Stimulated activated memory B cell treated with anti-CD40 and anti-IgM and Interleukin-4, amounts not matched to agents 10 μg/mL and 1 μg/mL and 100 μg/mL, for 72 hours (primary cell): ENCODE measurements at regions not wholly inside any gene's neighbourhood (a gene's known extent, or its start where the extent isn't known, plus 50 kb on each side); places are given as distances from the start of the nearest gene placed in this dataset.
A peak's percentile ranks its signal among the peaks of the same experiment; 100 is the strongest.

Experiments used
- ATAC-seq: fragments of 150-1000 bp; cut with Tn5 transposase; 2 replicates; pipeline ENCODE4 v1.10.0; 2021
- H3K27ac Mint-ChIP-seq: one replicate; pipeline ENCODE4 v1.8.0; 2022; ENCODE audit warnings: mild to moderate bottlenecking, mixed read lengths
- H3K27me3 Mint-ChIP-seq: one replicate; pipeline ENCODE4 v1.8.0; 2022; ENCODE audit warnings: mixed read lengths
- H3K36me3 Mint-ChIP-seq: one replicate; pipeline ENCODE4 v1.8.0; 2022; ENCODE audit warnings: mixed read lengths
- H3K4me1 Mint-ChIP-seq: one replicate; pipeline ENCODE4 v1.8.0; 2022; ENCODE audit warnings: mixed read lengths
- H3K4me3 Mint-ChIP-seq: one replicate; pipeline ENCODE4 v1.8.0; 2022; ENCODE audit warnings: mild to moderate bottlenecking, moderate library complexity, mixed read lengths
- H3K9me3 Mint-ChIP-seq: one replicate; pipeline ENCODE4 v1.8.0; 2022; ENCODE audit warnings: mixed read lengths

DNA sequence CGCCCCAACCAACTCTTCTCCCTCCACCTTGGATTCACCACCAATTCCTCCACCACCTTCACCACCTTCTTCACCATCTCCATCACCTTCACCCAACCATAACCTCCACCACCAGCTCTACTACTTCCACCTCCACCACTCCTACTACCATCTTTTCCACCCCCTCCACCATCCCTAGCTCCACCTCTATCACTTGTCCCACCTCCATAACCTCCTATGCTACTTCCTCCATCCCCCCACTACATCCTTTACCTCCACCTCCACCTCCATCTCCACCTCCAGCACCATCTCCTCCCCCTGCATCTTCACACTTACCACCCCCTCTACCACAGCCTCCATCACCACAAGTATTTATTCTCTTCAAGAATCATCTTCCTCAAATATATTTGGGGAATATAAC is 254.9 kb upstream of the EGLN3 start:
- H3K4me3 Mint-ChIP-seq: no peak overlapping the region
- no peak overlapping the region for H3K27ac Mint-ChIP-seq
- H3K36me3 Mint-ChIP-seq: no peaks in the 10 kb centered on the region
- H3K4me1 Mint-ChIP-seq: no peaks in the 10 kb centered on the region
- ATAC-seq: no peak
- H3K27me3 Mint-ChIP-seq: no peaks in the 10 kb centered on the region
- peaks cover 13% of the 10 kb centered on the region for H3K9me3 Mint-ChIP-seq

- no peak overlapping the region for H3K4me3 Mint-ChIP-seq
- H3K9me3 Mint-ChIP-seq: peaks cover 13% of the 10 kb centered on the region
- no peak overlapping the region for H3K27ac Mint-ChIP-seq
- peaks cover 7% of the 10 kb centered on the region for H3K27me3 Mint-ChIP-seq
- H3K36me3 Mint-ChIP-seq: no peaks in the 10 kb centered on the region
- no peak for ATAC-seq
- H3K4me1 Mint-ChIP-seq: no peaks in the 10 kb centered on the region
Measured at GRCh38 chr14:34204774-34205173, 253.9 kb upstream of the EGLN3 start.

GRCh38 chr14:34203251-34203722 is 252.4 kb upstream of the EGLN3 start:
- no peaks in the 10 kb centered on the region for H3K36me3 Mint-ChIP-seq
- H3K27ac Mint-ChIP-seq: no peak overlapping the region
- no peaks in the 10 kb centered on the region for H3K4me1 Mint-ChIP-seq
- ATAC-seq: no peak
- peaks cover 20% of the 10 kb centered on the region for H3K27me3 Mint-ChIP-seq
- H3K9me3 Mint-ChIP-seq: peaks cover 13% of the 10 kb centered on the region
- no peak overlapping the region for H3K4me3 Mint-ChIP-seq

- H3K36me3 Mint-ChIP-seq: no peaks in the 10 kb centered on the region
- ATAC-seq: no peak
Measured at GRCh38 chr14:34201909-34202637, 251.2 kb upstream of the EGLN3 start.

DNA sequence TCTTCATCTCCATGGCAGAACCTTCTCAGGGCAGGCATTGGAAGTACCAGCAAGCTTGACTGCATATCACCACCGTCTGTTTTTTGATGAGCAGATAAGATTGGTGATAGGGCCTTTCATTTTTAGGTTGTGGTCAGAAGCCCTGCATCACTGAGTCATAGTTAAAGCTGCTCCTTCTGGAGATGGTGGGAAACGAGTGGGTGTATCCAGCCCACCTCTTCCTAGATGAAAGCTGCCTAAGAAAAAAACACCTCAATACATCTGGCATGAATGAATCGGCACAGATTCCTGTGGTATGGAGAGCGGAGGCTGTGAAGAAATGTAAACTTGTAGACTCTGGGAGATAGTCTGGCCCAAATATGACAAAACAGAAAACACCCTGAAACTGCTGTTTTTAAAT is 248.7 kb upstream of the EGLN3 start:
- Mint-ChIP-seq H3K4me3 (no peak overlapping the region), H3K4me1 (no peaks in the 10 kb centered on the region), H3K9me3 (peaks cover 6% of the 10 kb centered on the region), H3K36me3 (no peaks in the 10 kb centered on the region), H3K27ac (no peak overlapping the region), H3K27me3 (peaks cover 37% of the 10 kb centered on the region)
- ATAC-seq: no peak

More at GRCh38 chr14:34201909-34202637, 251.2 kb upstream of the EGLN3 start:
- Mint-ChIP-seq H3K4me3 (no peak overlapping the region), H3K27me3 (peaks cover 32% of the 10 kb centered on the region), H3K27ac (no peak overlapping the region), H3K4me1 (no peaks in the 10 kb centered on the region), H3K9me3 (peaks cover 13% of the 10 kb centered on the region)

DNA sequence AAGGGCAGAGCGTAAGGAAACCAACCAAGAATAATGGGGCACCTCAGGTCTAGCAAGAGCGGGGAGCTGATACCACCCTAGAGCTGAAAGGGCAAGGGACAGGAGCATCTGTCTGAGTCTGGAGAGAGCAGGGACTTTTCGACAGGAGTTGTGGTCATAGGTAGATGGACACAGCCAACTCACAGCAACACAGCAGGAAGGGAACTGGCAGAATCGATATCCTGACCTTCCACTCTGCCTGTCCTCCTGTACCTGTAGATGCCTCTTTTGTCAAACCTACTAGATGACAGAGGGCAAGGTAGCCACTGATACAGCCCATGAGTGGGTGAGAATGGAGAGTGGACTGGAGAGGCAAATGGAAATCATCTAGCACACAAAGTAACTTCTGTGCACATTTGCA is 247.2 kb upstream of the EGLN3 start:
- ATAC-seq: no peak
- no peak overlapping the region for H3K27ac Mint-ChIP-seq
- no peaks in the 10 kb centered on the region for H3K36me3 Mint-ChIP-seq
- H3K4me3 Mint-ChIP-seq: no peak overlapping the region
- H3K4me1 Mint-ChIP-seq: no peaks in the 10 kb centered on the region
- peaks cover 3% of the 10 kb centered on the region for H3K9me3 Mint-ChIP-seq
- peaks cover 37% of the 10 kb centered on the region for H3K27me3 Mint-ChIP-seq

GRCh38 chr14:34195964-34196363 is 245.1 kb upstream of the EGLN3 start:
- no peak overlapping the region for H3K27ac Mint-ChIP-seq
- H3K9me3 Mint-ChIP-seq: peaks cover 3% of the 10 kb centered on the region
- no peaks in the 10 kb centered on the region for H3K4me1 Mint-ChIP-seq
- H3K36me3 Mint-ChIP-seq: no peaks in the 10 kb centered on the region
- no peak overlapping the region for H3K4me3 Mint-ChIP-seq
- H3K27me3 Mint-ChIP-seq: peaks cover 37% of the 10 kb centered on the region
- no peak for ATAC-seq

- Mint-ChIP-seq H3K27me3 (no peaks in the 10 kb centered on the region), H3K4me3 (no peak overlapping the region), H3K27ac (no peak overlapping the region), H3K9me3 (no peaks in the 10 kb centered on the region), H3K4me1 (no peaks in the 10 kb centered on the region), H3K36me3 (no peaks in the 10 kb centered on the region)
- ATAC-seq: no peak
Measured at GRCh38 chr14:34190717-34191116, 239.8 kb upstream of the EGLN3 start.

DNA sequence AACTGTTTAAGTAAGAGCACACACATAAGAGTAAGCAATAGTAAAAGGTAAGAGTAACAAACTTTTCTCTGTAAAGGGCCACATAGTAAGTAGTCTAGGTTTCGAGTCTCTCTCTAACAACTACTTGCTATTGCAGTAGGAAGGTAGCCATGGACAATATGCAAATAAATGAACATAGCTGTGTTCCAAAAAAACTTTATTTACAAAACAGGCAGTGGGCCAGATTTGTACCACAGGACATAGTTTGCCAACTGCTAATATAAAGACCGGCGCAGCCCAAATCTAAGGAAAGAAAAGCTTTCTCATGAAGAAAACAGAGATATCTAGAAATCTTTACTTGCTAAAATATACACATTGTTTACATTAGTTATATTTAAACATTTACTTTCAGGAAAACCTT is 239.0 kb upstream of the EGLN3 start:
- Mint-ChIP-seq H3K9me3 (no peaks in the 10 kb centered on the region), H3K27me3 (no peaks in the 10 kb centered on the region), H3K4me3 (no peak overlapping the region), H3K4me1 (no peaks in the 10 kb centered on the region), H3K36me3 (no peaks in the 10 kb centered on the region), H3K27ac (no peak overlapping the region)
- no peak for ATAC-seq

DNA sequence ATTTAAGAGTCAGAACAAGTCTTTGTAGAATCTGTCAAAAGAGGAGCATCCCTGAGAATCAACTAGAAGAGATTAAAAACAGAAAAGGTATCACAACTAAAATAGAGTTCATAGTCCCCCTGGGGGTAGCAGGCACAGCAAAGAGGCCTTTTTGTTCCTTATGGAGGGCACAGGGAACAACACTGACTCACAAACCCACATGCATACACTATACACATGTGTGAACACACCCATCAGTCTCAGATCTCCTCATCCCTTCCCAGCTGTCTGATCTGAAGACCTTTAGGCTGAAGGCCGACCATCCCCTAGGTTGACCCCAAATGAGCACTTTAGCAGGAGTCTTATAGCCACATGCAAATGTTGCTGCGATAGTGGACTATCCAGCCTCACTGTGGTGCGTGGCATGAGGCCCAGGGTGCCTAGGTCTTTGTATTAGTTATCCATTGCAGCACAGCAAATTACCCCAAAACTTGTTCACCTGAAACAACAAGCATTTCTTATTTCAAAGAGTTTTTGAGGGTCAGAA is 236.7 kb upstream of the EGLN3 start:
- Mint-ChIP-seq H3K9me3 (no peaks in the 10 kb centered on the region), H3K36me3 (no peaks in the 10 kb centered on the region), H3K27me3 (no peaks in the 10 kb centered on the region), H3K4me3 (no peak overlapping the region), H3K4me1 (no peaks in the 10 kb centered on the region), H3K27ac (no peak overlapping the region)
- peak; percentile 46 for ATAC-seq

- H3K4me1 Mint-ChIP-seq: no peaks in the 10 kb centered on the region
- H3K27ac Mint-ChIP-seq: no peak overlapping the region
- H3K36me3 Mint-ChIP-seq: no peaks in the 10 kb centered on the region
- no peak overlapping the region for H3K4me3 Mint-ChIP-seq
- no peaks in the 10 kb centered on the region for H3K9me3 Mint-ChIP-seq
- H3K27me3 Mint-ChIP-seq: no peaks in the 10 kb centered on the region
- ATAC-seq: no peak
Measured at GRCh38 chr14:34187061-34187460, 236.2 kb upstream of the EGLN3 start.

GRCh38 chr14:34184126-34184525 is 233.3 kb upstream of the EGLN3 start:
- Mint-ChIP-seq H3K36me3 (no peaks in the 10 kb centered on the region), H3K4me1 (no peaks in the 10 kb centered on the region), H3K27me3 (no peaks in the 10 kb centered on the region), H3K27ac (no peak overlapping the region), H3K4me3 (no peak overlapping the region), H3K9me3 (no peaks in the 10 kb centered on the region)
- no peak for ATAC-seq

- Mint-ChIP-seq H3K4me3 (no peak overlapping the region), H3K9me3 (no peaks in the 10 kb centered on the region), H3K27ac (no peak overlapping the region), H3K4me1 (no peaks in the 10 kb centered on the region), H3K27me3 (no peaks in the 10 kb centered on the region), H3K36me3 (no peaks in the 10 kb centered on the region)
- no peak for ATAC-seq
Measured at GRCh38 chr14:34183478-34183877, 232.6 kb upstream of the EGLN3 start.

DNA sequence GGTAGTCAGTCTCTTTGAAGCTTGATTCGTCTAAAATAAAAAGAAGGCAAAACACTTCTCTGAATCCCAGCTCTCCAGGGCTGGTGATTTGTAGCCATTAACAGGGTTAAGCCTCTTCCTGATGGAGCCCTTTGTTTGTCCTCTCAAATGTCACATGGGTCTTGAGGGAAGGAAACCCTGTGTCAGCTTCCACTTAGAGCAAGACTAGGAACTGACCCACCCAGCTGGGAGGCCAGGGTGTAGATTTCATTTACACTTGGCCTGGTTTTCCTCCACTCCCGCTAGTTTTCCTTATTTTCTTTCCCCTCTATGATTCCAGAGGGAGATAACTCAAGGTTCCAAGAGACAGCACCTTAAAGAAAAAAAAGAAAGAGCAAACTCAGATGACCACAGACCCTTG is 230.5 kb upstream of the EGLN3 start:
- no peak overlapping the region for H3K4me3 Mint-ChIP-seq
- H3K27ac Mint-ChIP-seq: no peak overlapping the region
- peaks cover 10% of the 10 kb centered on the region for H3K27me3 Mint-ChIP-seq
- H3K4me1 Mint-ChIP-seq: peaks cover 3% of the 10 kb centered on the region
- no peak for ATAC-seq
- H3K9me3 Mint-ChIP-seq: no peaks in the 10 kb centered on the region
- no peaks in the 10 kb centered on the region for H3K36me3 Mint-ChIP-seq

DNA sequence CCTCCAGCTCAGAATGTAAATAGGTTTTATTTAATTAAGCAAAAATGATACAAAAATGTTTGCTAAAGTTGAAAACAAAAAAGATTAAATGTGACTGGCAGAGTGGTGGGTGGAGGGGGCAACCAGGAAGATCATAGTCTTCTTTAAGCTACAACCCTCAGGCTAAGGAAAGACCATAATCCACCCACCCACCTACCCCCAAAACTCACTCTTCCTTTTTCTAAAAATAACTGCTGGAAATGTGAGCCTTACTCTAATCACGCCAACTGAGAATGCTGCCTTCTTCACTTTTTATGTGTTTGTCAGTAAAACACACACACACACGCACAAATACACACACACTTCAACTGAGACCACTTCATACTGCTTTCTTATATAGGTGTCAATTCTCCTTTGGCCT is 230.0 kb upstream of the EGLN3 start:
- H3K9me3 Mint-ChIP-seq: no peaks in the 10 kb centered on the region
- peaks cover 7% of the 10 kb centered on the region for H3K4me1 Mint-ChIP-seq
- no peak overlapping the region for H3K4me3 Mint-ChIP-seq
- H3K27ac Mint-ChIP-seq: no peak overlapping the region
- peaks cover 10% of the 10 kb centered on the region for H3K27me3 Mint-ChIP-seq
- ATAC-seq: no peak
- no peaks in the 10 kb centered on the region for H3K36me3 Mint-ChIP-seq

DNA sequence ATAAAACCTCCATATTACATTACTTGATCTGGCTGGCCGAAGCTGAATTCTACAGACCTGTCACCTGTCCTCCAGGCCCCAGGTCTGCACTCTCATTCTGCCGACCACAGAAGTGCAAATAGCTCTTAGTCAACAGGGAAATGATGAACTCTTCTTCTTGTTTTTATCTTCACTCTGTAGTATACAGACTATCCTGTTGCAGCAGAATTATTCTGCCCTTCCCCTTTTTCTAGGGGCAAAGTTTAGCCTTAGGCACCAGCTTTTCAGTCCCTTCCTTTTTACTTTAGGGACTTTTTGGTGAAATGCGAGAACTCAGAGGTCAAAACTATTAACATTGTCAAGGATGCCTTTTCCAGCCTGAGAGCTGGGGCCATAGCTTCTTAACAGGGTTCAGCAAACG is 229.6 kb upstream of the EGLN3 start:
- ATAC-seq: no peak

More for the DNA sequence above, 229.6 kb upstream of the EGLN3 start:
- Mint-ChIP-seq H3K9me3 (no peaks in the 10 kb centered on the region), H3K4me1 (peaks cover 9% of the 10 kb centered on the region), H3K27me3 (peaks cover 10% of the 10 kb centered on the region), H3K27ac (no peak overlapping the region), H3K4me3 (no peak overlapping the region), H3K36me3 (no peaks in the 10 kb centered on the region)
